HG03439 (cell line): ENCODE measurements at regions not wholly inside any gene's neighbourhood (a gene's known extent, or its start where the extent isn't known, plus 50 kb on each side); places are given as distances from the start of the nearest gene placed in this dataset.
"Not testable (repeated sequence)": the region's sequence is repeated elsewhere in the genome, so short reads cannot be mapped to it uniquely, and the experiment has no call there.

ENCODE experiments used
- ATAC-seq: cut with Tn5 transposase; IDR thresholded peaks from one replicate; pipeline ENCODE4 v1.9.1; 2021; ENCODE audit warnings: mild to moderate bottlenecking, moderate library complexity; ENCODE audit not compliant: unreplicated experiment

- ATAC-seq = peak; percentile 52
Measured at GRCh38 chrY:14344648-14345333, 179.5 kb upstream of the NLGN4Y start.

GRCh38 chrY:14351590-14351989 is 172.7 kb upstream of the NLGN4Y start:
- ATAC-seq = no peak

DNA sequence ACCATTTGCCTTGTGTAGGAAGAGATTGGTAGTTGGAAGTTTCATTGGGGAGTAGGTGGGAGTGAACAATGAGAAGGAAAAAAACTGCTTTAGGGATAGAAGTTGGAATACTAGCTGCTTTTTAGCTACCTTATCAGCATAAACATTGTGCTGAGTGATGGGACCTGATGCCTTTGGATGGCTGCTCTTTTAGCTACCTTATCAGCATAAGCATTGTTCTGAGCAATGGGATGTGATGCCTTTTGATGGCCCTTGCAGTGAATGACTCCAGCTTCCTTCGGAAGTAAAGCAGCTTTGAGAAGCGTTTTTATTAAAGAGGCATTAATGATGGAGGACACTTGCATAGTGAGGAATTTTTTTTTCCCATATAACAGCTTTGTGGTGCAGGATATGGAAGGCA is 168.2 kb upstream of the NLGN4Y start:
- no peak for ATAC-seq

DNA sequence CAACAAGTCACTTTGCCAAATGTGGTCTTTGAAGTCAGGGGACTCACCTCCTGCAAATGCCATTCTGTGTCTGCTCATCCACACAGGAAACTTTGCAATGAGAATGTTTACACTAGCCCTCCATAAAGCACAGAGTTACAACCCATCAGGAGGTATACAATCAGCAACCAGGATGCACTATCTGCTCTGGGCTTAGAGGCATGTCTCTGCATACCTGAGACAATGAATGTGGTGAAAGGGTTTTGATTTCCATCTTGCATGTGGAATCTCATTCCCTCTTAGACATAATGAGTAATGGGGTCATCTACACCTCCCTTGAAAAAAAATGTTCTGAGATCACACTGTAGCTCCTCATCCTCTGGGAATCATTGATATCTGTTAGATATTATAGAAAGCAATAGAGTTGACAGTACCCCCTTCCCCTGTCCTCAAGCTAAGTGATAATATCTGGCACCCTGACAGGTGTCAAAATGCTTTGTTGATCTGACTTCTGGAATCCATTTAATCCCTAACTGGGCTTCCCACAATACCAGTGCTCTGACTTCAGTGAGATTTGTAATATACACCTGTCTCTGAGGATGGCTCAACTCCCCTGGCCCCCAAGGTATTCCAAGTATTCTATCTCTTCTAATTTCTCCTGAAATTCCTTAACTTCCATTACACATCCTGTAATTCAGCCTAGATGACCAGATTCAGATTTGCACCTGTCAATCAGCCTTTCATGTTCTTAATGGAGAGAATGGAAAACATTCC is 163.4 kb upstream of the NLGN4Y start:
- no peak for ATAC-seq

GRCh38 chrY:14373608-14374007 is 150.7 kb upstream of the NLGN4Y start:
- ATAC-seq = no peak

GRCh38 chrY:14378217-14378616 is 146.1 kb upstream of the NLGN4Y start:
- no peak for ATAC-seq

GRCh38 chrY:14410549-14411030 is 113.7 kb upstream of the NLGN4Y start:
- not testable (repeated sequence) for ATAC-seq

GRCh38 chrY:14411334-14411733 is 113.0 kb upstream of the NLGN4Y start:
- ATAC-seq = no peak

- no peak for ATAC-seq
Measured at GRCh38 chrY:14436546-14436945, 87.8 kb upstream of the NLGN4Y start.

DNA sequence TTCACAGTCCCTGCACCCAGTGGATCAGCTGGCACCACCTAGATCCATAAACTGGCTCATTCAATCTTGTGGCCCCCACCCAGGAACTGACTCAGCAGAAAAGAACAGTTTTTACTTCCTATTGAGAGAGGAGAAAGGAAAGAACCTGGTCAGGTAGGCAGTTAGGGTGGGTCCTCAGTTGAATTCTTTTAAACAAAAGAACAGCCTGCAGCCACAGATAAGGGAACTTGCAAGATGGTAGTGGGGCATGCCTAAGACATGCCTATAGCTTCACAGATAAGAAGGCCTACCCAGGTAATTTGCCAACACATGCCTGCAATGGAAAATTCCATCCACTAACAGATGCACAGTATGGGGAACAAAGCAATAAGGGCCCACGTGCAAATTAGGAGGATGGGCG is 86.7 kb upstream of the NLGN4Y start:
- no peak for ATAC-seq

DNA sequence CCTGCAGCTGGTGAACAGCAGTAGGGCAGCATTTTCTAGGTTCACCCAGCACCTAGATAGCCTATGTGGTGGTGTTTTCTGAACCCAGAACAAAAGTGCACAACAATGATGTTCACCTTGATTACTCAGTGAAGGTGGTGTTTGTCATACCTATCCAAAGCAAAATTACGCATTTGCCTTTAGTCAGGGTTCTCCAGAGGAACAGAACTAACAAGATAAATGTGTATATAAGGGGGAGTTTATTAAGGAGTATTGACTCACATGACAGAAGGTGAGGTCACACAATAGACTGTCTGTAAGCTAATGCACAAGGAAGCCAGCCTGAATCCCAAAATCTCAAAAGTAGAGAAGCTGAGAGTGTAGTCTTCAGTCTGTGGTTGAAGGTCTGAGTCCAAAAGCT is 85.9 kb upstream of the NLGN4Y start:
- ATAC-seq = no peak

DNA sequence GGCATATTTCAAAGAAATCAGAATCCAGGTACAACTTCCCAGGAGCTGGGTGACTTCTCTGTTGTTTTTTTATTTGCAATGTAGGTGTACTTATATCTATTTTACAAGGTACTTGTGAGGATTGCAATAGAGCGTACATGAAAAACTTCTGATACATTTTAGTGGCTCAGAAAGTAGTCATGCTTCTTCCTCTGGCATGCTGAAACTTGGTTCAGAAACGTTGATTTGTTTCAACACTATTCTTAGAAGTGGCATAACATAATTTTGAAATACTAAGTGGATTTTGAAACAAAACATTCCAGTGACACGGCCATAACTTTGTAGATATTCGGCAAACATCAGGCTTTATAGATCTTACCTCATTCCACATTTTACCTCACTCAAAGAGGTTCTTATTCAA is 79.8 kb upstream of the NLGN4Y start:
- ATAC-seq = no peak

DNA sequence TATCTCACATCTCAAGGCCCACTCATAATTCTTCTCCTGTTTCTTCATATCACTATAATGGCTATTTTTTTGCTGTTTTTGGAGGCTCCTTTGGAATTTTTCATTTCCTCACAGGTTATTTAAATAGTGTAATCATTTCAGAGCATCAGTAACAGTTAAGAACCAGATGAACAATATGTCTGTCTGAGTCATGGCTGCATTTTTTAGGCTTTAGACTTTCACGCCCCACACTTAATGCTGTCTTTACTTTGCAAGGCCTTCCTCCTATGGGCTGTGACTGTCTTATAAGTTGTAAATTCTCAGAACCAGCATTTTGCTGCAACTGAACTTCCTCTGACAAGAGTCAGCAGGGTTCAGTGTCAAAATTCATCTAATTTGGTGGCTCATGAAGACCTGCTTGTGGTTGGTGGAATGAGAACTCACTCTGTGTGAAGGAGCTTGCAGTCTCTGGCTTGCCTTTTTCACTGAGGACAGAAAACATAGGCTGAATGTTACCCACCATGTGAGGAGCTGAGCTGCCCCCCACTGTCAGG is 56.1 kb upstream of the NLGN4Y start:
- ATAC-seq = no peak

DNA sequence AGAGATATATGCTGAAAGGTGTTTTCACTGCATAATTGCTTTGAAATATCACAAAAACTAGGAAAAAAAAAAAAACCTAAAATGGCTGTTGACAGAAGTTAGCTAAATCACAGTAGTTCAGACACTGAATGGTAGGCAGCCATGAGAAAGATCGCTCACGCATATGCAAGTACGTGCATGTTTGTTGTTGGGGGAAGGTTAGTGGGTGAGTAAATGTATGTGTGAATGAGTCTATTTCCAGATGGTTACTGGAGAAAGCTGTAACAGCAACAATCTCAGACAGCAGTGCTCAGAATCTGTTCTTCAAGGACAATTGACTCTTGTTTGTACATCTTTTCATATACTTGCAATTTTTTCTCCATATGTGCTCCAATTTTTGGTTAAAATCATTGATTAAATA is 51.9 kb upstream of the NLGN4Y start:
- no peak for ATAC-seq

DNA sequence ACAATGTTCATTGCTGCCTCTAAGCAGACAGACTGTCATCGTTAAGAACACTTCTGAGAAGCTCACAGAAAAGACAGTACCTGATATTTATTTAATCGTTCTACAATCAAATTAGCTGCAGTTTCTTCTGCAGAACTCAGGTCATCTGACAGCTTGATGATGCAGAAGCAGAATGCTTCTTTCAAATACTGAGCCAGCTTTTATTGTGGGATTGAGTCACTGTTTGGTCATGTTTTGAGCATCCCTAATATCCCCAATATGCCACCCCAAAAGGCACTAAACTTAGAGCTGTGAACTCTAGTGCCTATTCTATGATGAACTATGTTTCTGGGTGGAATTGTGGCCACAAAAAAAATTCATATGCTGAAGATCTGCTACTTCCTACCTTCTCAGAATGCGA is 51.0 kb upstream of the NLGN4Y start:
- ATAC-seq = no peak
